WERI-Rb-1 (cell line): ENCODE measurements at regions not wholly inside any gene's neighbourhood (a gene's known extent, or its start where the extent isn't known, plus 50 kb on each side); places are given as distances from the start of the nearest gene placed in this dataset.
"Not testable (repeated sequence)": the region's sequence is repeated elsewhere in the genome, so short reads cannot be mapped to it uniquely, and the experiment has no call there.

Experiments
- DNase-seq: peaks from one replicate; pipeline ENCODE4 v3.0.0-alpha.2; 2020
- H3K27ac ChIP-seq: fragments of 250-450 bp; sonication (Bioruptor Pico); 2 replicates; pipeline ENCODE4 v1.5.1; 2020; ENCODE audit warnings: mild to moderate bottlenecking, moderate library complexity
- H3K27me3 ChIP-seq: fragments of 250-450 bp; sonication (Bioruptor Pico); 2 replicates; pipeline ENCODE4 v1.5.1; 2021; ENCODE audit warnings: mild to moderate bottlenecking, low read depth, moderate library complexity; ENCODE audit not compliant: insufficient read depth, severe bottlenecking
- H3K36me3 ChIP-seq: fragments of 250-450 bp; sonication (Bioruptor Pico); 2 replicates; pipeline ENCODE4 v1.5.1; 2020; ENCODE audit warnings: mild to moderate bottlenecking, moderate library complexity
- H3K4me3 ChIP-seq: 2 replicates; pipeline ENCODE4 v1.5.1; 2011; ENCODE audit warnings: low read depth, mild to moderate bottlenecking, control low read depth, low read length
- H3K9me3 ChIP-seq: fragments of 250-450 bp; sonication (Bioruptor Pico); 2 replicates; pipeline ENCODE4 v1.5.1; 2021; ENCODE audit warnings: mild to moderate bottlenecking, moderate library complexity; ENCODE audit not compliant: severe bottlenecking
- CTCF ChIP-seq: IDR thresholded peaks from 2 replicates; pipeline ENCODE4 v1.5.1; 2011; ENCODE audit warnings: low read depth, mild to moderate bottlenecking, control low read depth, inconsistent platforms, low read length

GRCh38 chr17:52442350-52442749, 283.8 kb upstream of the CA10 start:
- no peaks in the 10 kb centered on the region for H3K36me3 ChIP-seq
- DNase-seq = no peak
- peaks cover 14% of the 10 kb centered on the region for H3K27me3 ChIP-seq
- peaks cover 2% of the 10 kb centered on the region for H3K9me3 ChIP-seq
- H3K4me3 ChIP-seq = no peak overlapping the region
- TF ChIP-seq CTCF = no peak
- no peak overlapping the region for H3K27ac ChIP-seq

DNA sequence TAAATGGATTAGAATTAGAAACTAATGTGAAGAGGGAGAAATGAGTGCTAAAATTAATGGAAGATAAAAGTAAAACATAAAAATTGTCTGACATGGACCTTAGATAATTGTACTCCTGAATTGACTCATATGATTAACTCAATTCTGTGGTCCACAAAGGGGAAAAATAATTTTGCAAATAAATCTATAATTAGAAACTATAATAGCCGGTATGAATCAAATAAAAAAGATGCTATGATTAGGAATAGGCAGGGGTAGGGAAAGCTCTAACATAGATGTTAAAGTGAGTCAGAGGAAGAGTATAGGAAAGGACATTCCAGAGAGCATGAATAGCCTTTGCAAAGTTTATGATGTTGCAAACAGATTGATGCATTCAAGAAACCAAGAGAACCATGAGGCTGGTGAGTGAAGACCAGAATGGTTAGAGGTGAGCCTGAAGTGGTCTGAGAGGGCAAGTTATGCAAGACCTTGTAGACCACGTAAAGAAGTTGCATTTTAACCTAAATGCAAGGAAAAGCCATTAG, 262.1 kb upstream of the CA10 start:
- no peaks in the 10 kb centered on the region for H3K36me3 ChIP-seq
- peaks cover 4% of the 10 kb centered on the region for H3K27me3 ChIP-seq
- no peak for DNase-seq
- no peaks in the 10 kb centered on the region for H3K9me3 ChIP-seq
- no peak overlapping the region for H3K27ac ChIP-seq
- no peak overlapping the region for H3K4me3 ChIP-seq
- no peak for TF ChIP-seq CTCF

DNA sequence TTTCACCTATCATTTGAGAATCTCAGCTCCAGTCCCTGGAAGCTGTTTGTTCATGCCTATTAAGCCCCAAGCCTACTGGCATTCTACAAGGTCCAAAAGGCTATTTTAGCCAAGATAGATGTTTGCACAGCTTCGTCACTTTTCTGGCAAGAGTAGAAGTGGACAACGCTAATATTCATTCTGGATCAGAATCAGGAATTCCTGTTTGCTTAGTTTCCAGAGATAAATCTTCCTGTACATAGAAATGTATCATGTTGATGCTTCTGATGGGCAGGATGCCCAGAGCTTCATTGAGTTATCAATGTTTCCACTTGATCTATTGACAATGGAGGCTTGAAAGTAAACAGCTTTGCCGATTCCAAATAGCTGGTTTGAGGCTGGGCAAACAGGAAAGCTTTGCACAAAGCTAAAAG, 260.7 kb upstream of the CA10 start:
- DNase-seq = no peak
- Histone ChIP-seq H3K36me3 (no peaks in the 10 kb centered on the region), H3K9me3 (no peaks in the 10 kb centered on the region), H3K27me3 (peaks cover 4% of the 10 kb centered on the region), H3K4me3 (no peak overlapping the region), H3K27ac (no peak overlapping the region)
- no peak for TF ChIP-seq CTCF

DNA sequence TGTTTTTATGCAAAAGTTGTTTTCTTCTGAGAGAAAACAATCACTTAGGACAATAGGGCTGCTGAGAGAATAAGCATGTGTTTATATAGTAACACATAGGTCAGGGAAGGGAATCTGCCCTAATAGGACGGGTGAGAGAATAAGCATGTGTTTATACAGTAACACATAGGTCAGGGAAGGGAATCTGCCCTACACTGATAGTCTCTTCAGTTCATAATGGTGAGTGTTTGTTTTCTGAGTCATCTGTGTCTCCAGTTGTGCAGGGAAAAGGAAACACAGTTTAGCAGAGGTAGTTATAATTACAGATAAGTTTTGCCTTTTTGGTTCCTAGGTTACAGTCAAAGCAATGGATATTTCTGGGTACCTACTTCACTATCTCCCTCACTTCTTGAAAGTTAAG, 252.3 kb upstream of the CA10 start:
- DNase-seq = no peak
- peaks cover 9% of the 10 kb centered on the region for H3K9me3 ChIP-seq
- no peaks in the 10 kb centered on the region for H3K36me3 ChIP-seq
- no peak for TF ChIP-seq CTCF
- H3K4me3 ChIP-seq = no peak overlapping the region
- H3K27me3 ChIP-seq = peaks cover 27% of the 10 kb centered on the region
- no peak overlapping the region for H3K27ac ChIP-seq

GRCh38 chr17:52409222-52409621, 250.7 kb upstream of the CA10 start:
- DNase-seq = peak; percentile 6
- peaks cover 27% of the 10 kb centered on the region for H3K27me3 ChIP-seq
- not testable (repeated sequence) for H3K27ac ChIP-seq, H3K4me3 ChIP-seq, H3K36me3 ChIP-seq
- H3K9me3 ChIP-seq = peaks cover 12% of the 10 kb centered on the region

- Histone ChIP-seq H3K9me3 (no peaks in the 10 kb centered on the region), H3K27ac (no peak overlapping the region), H3K27me3 (no peaks in the 10 kb centered on the region), H3K36me3 (no peaks in the 10 kb centered on the region), H3K4me3 (no peak overlapping the region)
- no peak for DNase-seq
- TF ChIP-seq CTCF = no peak
These were observed 236.8 kb upstream of the CA10 start for GRCh38 chr17:52395308-52395707.
